ENCODE measurements at regions not wholly inside any gene's neighbourhood (a gene's known extent, or its start where the extent isn't known, plus 50 kb on each side); places are given as distances from the start of the nearest gene placed in this dataset.

DNA sequence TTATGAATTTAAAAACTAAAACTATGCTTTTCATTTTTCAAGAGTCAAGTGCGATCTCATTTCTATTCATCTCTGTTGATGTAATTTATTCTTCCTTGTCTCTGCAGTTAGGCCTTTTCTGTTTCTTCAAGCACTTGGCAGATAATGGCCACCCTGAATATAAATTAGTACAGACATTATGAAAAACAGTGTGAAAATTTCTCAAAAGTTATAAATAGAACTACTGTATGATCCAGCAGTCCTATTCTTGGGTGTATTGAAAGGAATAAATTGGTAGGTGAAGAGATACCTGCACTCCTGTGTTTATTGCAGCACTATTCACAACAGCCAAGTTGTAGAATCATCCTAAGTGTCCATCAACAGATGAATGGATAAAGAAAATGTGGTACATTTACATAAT is 248.3 kb downstream of the DOK5 start:
- no peak overlapping the region for H3K4me3 ChIP-seq (ENCODE audit: low read length)
- TF ChIP-seq, protein P1, sequence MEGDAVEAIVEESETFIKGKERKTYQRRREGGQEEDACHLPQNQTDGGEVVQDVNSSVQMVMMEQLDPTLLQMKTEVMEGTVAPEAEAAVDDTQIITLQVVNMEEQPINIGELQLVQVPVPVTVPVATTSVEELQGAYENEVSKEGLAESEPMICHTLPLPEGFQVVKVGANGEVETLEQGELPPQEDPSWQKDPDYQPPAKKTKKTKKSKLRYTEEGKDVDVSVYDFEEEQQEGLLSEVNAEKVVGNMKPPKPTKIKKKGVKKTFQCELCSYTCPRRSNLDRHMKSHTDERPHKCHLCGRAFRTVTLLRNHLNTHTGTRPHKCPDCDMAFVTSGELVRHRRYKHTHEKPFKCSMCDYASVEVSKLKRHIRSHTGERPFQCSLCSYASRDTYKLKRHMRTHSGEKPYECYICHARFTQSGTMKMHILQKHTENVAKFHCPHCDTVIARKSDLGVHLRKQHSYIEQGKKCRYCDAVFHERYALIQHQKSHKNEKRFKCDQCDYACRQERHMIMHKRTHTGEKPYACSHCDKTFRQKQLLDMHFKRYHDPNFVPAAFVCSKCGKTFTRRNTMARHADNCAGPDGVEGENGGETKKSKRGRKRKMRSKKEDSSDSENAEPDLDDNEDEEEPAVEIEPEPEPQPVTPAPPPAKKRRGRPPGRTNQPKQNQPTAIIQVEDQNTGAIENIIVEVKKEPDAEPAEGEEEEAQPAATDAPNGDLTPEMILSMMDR (conservative IDR thresholded peaks at IDR 0.05; ENCODE audit: low read depth, low read length): no peak
- no peak for DNase-seq (ENCODE audit: low read depth)

DNA sequence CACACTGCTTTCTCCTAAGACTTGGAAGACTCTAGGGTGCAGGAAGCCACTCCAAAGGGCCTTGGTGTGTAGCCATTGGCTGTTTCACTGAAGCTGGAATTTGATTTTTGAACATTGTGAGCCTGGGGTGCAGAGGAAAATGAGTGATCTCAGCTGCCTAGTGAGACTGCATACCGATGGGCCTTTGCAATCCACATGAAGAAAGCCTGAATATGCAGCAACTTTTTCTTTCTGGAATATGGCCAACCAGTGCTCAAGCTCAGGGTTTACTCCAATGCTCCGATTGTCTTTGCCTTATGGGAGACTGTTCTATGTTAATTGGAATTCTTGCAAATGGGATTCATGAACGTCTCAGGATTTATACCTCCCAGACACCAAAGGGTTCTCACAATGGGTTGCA is 242.6 kb downstream of the DOK5 start:
- no peak for DNase-seq (ENCODE audit: low read depth)
- TF ChIP-seq, protein P1 (conservative IDR thresholded peaks at IDR 0.05; ENCODE audit: low read depth, low read length): no peak
- H3K4me3 ChIP-seq (ENCODE audit: low read length): no peak overlapping the region

DNA sequence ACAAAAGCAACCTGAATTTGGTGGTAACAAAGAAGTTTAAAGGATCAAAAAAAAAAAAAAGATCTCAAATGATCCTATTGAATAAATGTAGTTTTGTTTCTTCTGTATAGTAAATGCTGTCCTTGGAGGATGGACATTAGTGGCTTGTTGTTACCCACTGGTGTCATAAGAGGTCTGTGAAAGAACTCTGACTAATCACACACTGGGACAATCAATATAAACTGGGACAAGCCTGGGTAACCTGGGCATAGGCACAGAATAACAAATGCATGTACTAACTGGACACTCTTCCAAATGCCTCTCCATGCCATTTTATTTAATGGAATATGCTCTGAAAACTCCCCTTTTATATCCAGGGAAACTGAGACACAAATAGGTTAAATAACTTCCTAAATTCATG is 241.4 kb downstream of the DOK5 start:
- no peak for DNase-seq (ENCODE audit: low read depth)
- TF ChIP-seq, protein P1 (conservative IDR thresholded peaks at IDR 0.05; ENCODE audit: low read depth, low read length): no peak
- H3K4me3 ChIP-seq (ENCODE audit: low read length): no peak overlapping the region

DNA sequence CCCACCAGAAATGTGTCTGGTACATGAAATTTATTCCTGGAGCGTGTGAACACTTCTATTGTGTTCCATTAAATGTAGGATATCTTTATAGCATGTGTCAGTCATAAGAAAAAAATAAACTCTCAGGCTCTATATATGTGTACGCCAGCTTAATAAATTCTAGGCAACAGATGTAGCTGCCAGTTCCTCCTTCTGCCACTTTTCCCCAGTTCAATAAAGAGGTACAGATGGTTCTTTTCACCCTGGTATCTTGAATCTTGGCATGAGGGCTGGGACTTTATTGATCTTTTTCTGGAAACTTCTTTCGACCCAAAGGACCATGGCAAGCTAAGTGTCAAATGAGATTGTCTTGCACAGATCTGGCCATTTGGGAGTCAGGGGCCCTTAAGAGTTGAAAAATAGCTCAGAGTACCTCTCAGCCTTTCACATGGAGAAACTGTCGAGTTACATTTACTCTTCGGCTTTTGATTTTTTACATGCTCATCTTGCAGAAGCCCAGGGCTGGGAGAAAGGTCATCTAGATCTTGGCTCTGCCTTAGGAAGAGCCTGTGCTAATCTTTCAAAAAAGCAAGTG is 240.9 kb downstream of the DOK5 start:
- DNase-seq (ENCODE audit: low read depth): no peak
- H3K4me3 ChIP-seq (ENCODE audit: low read length): no peak overlapping the region
- TF ChIP-seq, protein P1 (conservative IDR thresholded peaks at IDR 0.05; ENCODE audit: low read depth, low read length): no peak

DNA sequence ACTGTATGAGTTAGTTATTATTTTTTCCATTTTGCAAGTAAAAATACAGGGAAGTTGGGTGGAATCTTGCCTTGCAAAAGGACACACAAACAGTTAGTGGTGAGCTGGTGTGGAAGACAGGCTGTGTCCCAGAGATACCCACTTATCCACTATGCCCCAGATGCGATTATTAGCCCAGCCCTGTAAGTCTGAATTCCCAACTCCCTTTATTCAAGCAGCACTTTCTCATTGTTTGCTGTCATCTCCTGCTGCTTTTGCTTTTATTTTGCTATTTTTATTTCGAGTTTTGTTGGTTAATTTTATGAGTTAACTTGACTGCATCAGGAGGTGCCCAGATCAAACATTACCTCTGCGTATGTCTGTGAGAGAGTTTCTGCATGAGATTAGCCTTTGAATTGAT is 239.4 kb downstream of the DOK5 start:
- no peak overlapping the region for H3K4me3 ChIP-seq (ENCODE audit: low read length)
- no peak for DNase-seq (ENCODE audit: low read depth)
- TF ChIP-seq, protein P1 (conservative IDR thresholded peaks at IDR 0.05; ENCODE audit: low read depth, low read length): no peak

DNA sequence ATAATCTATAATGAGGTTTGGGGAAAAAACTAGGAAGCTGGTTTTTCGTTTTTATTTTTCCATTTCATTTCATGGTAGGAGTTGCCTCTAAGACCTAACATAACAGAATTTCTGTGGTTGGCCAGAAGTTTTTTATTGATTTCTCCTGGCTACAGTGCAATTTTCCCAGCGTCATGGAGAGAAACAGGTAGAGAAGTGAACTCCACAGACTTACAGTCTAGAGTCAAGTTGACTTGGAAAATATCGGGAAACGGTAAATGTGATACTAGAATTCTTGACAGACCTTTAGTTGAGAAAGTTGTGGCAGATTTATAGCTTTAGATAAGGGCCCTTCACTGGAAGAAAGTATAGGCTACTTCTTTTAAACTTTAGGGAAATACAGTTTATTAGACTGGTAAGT is 238.3 kb downstream of the DOK5 start:
- no peak overlapping the region for H3K4me3 ChIP-seq (ENCODE audit: low read length)
- no peak for DNase-seq (ENCODE audit: low read depth)
- TF ChIP-seq, protein P1 (conservative IDR thresholded peaks at IDR 0.05; ENCODE audit: low read depth, low read length): no peak

DNA sequence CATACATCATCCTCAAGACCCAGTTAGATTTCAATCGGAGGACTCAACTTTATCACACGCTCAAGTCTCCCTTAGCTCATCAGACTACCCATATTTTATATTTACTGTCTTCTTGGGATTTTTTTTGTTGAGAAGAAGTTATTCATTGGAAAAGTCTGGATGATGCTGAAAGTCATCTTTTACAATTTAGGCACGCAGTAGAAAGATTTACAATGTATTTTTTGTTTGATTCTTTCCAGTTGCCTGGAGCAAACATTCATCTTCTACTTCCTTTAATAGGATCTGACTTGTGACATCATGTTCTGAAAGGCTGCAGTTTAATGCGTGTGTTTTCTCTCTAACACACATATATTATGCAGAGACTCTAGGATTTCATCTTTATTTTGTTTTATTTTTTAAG is 235.7 kb downstream of the DOK5 start:
- TF ChIP-seq, protein P1 (conservative IDR thresholded peaks at IDR 0.05; ENCODE audit: low read depth, low read length): no peak
- DNase-seq (ENCODE audit: low read depth): no peak
- H3K4me3 ChIP-seq (ENCODE audit: low read length): no peak overlapping the region

Measured in retinal pigment epithelial cell (primary cell).